ENCODE measurements at regions not wholly inside any gene's neighbourhood (a gene's known extent, or its start where the extent isn't known, plus 50 kb on each side); places are given as distances from the start of the nearest gene placed in this dataset.

DNA sequence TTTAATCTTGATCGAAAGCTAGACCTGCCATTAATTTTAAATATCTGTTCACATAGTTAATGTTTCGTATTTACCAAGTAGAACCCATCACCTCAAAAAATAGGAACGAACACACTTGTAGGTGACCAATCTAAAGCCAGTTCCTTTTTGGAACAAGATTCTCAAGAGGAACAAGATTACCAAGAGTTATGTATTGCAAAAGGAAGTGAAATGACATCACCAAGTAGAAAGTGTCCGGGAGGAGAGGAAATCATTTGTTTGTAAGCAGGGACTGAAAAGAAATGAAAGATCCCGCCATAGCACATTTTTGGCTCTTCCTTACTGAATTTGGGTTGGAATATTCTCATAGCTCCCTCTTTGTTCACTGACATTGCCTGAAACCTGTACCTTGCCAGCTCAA lies 1200.5 kb downstream of the SORCS1 start:
- peaks cover 4% of the 10 kb centered on the region; the same call in 1 of the 3 replicates for H3K4me1 Mint-ChIP-seq
- Histone ChIP-seq H3K79me2 (replicated peaks; ENCODE audit: insufficient read depth) (no peaks in the 10 kb centered on the region), H4K20me1 (replicated peaks; ENCODE audit: insufficient read depth) (no peaks in the 10 kb centered on the region), H3K27me3 (ENCODE audit: insufficient read depth) (no peaks in the 10 kb centered on the region), H3K4me1 (ENCODE audit: insufficient read depth) (no peaks in the 10 kb centered on the region), H3K4me3 (no peak overlapping the region), H3K4me2 (no peak overlapping the region), H3F3A (replicated peaks; ENCODE audit: low read depth) (no peaks in the 10 kb centered on the region), H3K27ac (ENCODE audit: low read depth) (no peak overlapping the region), H3K9me2 (ENCODE audit: insufficient read depth) (no peaks in the 10 kb centered on the region), H2AFZ (peak overlapping the region; percentile 80), H3K36me3 (ENCODE audit: insufficient read depth) (no peaks in the 10 kb centered on the region)
- ATAC-seq (no peak), DNase-seq (ENCODE audit: low spot score) (no peak)
- H3K36me3 Mint-ChIP-seq (ENCODE audit: low read depth), result no peaks in the 10 kb centered on the region
- H3K27ac Mint-ChIP-seq, result peak overlapping the region; percentile 83; the same call in 1 of the 2 replicates
- no peak for TF ChIP-seq JUNB (IDR thresholded peaks at IDR 0.05; ENCODE audit: unreplicated experiment)
- H3K4me3 Mint-ChIP-seq, result no peak overlapping the region
- no peaks in the 10 kb centered on the region for H3K27me3 Mint-ChIP-seq (ENCODE audit: insufficient read depth, low read depth, poor library complexity)
- H3K9me3 Mint-ChIP-seq, result no peaks in the 10 kb centered on the region

DNA sequence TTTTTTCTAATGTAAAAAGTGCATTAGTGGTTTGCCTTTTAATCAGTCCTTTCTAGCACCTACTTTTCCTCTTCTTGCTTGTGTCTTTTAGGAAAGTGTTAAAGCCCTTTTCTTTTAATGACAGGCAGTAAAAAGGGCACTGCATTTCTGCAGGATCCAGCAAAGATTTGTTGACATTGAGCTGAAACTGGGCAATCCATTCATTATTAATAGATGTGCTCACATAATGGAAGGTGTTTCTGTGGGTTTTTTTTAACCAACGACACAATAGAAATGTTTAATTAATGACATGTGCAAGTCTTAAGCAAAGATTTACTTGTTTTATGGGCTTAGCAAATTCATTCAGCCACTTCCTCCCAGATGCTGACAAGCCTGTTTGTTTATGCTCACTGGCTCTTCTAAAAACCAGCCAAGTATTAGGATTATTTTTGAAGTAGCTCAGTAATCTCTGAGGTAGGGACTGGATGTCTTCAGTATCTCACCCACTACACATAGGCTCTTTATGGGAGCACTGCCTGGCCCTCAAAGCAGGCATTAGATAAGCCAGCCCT lies 1201.1 kb downstream of the SORCS1 start:
- Histone ChIP-seq H4K20me1 (replicated peaks; ENCODE audit: insufficient read depth) (no peaks in the 10 kb centered on the region), H3K4me3 (no peak overlapping the region), H3K4me1 (ENCODE audit: insufficient read depth) (no peaks in the 10 kb centered on the region), H3F3A (replicated peaks; ENCODE audit: low read depth) (no peaks in the 10 kb centered on the region), H3K36me3 (ENCODE audit: insufficient read depth) (no peaks in the 10 kb centered on the region), H3K27ac (ENCODE audit: low read depth) (no peak overlapping the region), H2AFZ (no peak overlapping the region), H3K9me2 (ENCODE audit: insufficient read depth) (no peaks in the 10 kb centered on the region), H3K4me2 (no peak overlapping the region), H3K79me2 (replicated peaks; ENCODE audit: insufficient read depth) (no peaks in the 10 kb centered on the region), H3K27me3 (ENCODE audit: insufficient read depth) (no peaks in the 10 kb centered on the region)
- DNase-seq (ENCODE audit: low spot score) (no peak), ATAC-seq (no peak)
- no peaks in the 10 kb centered on the region for H3K36me3 Mint-ChIP-seq (ENCODE audit: low read depth)
- no peak overlapping the region for H3K27ac Mint-ChIP-seq
- no peak overlapping the region for H3K4me3 Mint-ChIP-seq
- TF ChIP-seq, protein P1, sequence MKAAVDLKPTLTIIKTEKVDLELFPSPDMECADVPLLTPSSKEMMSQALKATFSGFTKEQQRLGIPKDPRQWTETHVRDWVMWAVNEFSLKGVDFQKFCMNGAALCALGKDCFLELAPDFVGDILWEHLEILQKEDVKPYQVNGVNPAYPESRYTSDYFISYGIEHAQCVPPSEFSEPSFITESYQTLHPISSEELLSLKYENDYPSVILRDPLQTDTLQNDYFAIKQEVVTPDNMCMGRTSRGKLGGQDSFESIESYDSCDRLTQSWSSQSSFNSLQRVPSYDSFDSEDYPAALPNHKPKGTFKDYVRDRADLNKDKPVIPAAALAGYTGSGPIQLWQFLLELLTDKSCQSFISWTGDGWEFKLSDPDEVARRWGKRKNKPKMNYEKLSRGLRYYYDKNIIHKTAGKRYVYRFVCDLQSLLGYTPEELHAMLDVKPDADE (IDR thresholded peaks at IDR 0.05), result no peak
- TF ChIP-seq, protein P2, sequence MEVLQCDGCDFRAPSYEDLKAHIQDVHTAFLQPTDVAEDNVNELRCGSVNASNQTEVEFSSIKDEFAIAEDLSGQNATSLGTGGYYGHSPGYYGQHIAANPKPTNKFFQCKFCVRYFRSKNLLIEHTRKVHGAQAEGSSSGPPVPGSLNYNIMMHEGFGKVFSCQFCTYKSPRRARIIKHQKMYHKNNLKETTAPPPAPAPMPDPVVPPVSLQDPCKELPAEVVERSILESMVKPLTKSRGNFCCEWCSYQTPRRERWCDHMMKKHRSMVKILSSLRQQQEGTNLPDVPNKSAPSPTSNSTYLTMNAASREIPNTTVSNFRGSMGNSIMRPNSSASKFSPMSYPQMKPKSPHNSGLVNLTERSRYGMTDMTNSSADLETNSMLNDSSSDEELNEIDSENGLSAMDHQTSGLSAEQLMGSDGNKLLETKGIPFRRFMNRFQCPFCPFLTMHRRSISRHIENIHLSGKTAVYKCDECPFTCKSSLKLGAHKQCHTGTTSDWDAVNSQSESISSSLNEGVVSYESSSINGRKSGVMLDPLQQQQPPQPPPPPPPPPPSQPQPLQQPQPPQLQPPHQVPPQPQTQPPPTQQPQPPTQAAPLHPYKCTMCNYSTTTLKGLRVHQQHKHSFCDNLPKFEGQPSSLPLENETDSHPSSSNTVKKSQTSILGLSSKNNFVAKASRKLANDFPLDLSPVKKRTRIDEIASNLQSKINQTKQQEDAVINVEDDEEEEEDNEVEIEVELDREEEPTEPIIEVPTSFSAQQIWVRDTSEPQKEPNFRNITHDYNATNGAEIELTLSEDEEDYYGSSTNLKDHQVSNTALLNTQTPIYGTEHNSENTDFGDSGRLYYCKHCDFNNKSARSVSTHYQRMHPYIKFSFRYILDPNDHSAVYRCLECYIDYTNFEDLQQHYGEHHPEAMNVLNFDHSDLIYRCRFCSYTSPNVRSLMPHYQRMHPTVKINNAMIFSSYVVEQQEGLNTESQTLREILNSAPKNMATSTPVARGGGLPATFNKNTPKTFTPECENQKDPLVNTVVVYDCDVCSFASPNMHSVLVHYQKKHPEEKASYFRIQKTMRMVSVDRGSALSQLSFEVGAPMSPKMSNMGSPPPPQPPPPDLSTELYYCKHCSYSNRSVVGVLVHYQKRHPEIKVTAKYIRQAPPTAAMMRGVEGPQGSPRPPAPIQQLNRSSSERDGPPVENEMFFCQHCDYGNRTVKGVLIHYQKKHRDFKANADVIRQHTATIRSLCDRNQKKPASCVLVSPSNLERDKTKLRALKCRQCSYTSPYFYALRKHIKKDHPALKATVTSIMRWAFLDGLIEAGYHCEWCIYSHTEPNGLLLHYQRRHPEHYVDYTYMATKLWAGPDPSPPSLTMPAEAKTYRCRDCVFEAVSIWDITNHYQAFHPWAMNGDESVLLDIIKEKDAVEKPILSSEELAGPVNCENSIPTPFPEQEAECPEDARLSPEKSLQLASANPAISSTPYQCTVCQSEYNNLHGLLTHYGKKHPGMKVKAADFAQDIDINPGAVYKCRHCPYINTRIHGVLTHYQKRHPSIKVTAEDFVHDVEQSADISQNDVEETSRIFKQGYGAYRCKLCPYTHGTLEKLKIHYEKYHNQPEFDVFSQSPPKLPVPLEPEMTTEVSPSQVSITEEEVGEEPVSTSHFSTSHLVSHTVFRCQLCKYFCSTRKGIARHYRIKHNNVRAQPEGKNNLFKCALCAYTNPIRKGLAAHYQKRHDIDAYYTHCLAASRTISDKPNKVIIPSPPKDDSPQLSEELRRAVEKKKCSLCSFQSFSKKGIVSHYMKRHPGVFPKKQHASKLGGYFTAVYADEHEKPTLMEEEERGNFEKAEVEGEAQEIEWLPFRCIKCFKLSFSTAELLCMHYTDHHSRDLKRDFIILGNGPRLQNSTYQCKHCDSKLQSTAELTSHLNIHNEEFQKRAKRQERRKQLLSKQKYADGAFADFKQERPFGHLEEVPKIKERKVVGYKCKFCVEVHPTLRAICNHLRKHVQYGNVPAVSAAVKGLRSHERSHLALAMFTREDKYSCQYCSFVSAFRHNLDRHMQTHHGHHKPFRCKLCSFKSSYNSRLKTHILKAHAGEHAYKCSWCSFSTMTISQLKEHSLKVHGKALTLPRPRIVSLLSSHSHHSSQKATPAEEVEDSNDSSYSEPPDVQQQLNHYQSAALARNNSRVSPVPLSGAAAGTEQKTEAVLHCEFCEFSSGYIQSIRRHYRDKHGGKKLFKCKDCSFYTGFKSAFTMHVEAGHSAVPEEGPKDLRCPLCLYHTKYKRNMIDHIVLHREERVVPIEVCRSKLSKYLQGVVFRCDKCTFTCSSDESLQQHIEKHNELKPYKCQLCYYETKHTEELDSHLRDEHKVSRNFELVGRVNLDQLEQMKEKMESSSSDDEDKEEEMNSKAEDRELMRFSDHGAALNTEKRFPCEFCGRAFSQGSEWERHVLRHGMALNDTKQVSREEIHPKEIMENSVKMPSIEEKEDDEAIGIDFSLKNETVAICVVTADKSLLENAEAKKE (CRISPR knock-in tag; IDR thresholded peaks at IDR 0.05), result no peak
- peaks cover 4% of the 10 kb centered on the region; the same call in 1 of the 3 replicates for H3K4me1 Mint-ChIP-seq
- no peaks in the 10 kb centered on the region for H3K9me3 Mint-ChIP-seq
- H3K27me3 Mint-ChIP-seq (ENCODE audit: insufficient read depth, low read depth, poor library complexity), result no peaks in the 10 kb centered on the region

Measured in GM23338 (cell line).